Hematopoietic multipotent progenitor cell (in vitro differentiated cells): ENCODE measurements at regions not wholly inside any gene's neighbourhood (a gene's known extent, or its start where the extent isn't known, plus 50 kb on each side); places are given as distances from the start of the nearest gene placed in this dataset.

Experiments used
- DNase-seq, 3 donors: peaks; one replicate each; pipeline ENCODE4 v3.0.0-alpha.2; 2011 to 2015; ENCODE audit warnings: low read depth in 2 of 3, low spot score in 2 of 3

GRCh38 chr4:79042079-79042674, 102.9 kb upstream of the PAQR3 start:
- peak in 2 of 3 donors; percentile 41 to 76 for DNase-seq

- DNase-seq, result no peak
These were observed 95.3 kb upstream of the PAQR3 start for GRCh38 chr4:79034544-79034943.

- DNase-seq, result no peak
These were observed 91.7 kb upstream of the PAQR3 start for GRCh38 chr4:79030973-79031372.

- DNase-seq, result no peak
These were observed 88.4 kb upstream of the PAQR3 start for GRCh38 chr4:79027656-79028055.

- no peak for DNase-seq
These were observed 85.9 kb upstream of the PAQR3 start for GRCh38 chr4:79025170-79025569.

GRCh38 chr4:79023799-79024770, 84.8 kb upstream of the PAQR3 start:
- DNase-seq, result no peak

GRCh38 chr4:79022529-79022928, 83.3 kb upstream of the PAQR3 start:
- no peak for DNase-seq

GRCh38 chr4:79017481-79017880, 78.2 kb upstream of the PAQR3 start:
- no peak for DNase-seq

- DNase-seq, result no peak
These were observed 77.6 kb upstream of the PAQR3 start for GRCh38 chr4:79016878-79017277.

- no peak for DNase-seq
These were observed 76.2 kb upstream of the PAQR3 start for GRCh38 chr4:79015411-79015810.

- no peak for DNase-seq
These were observed 75.0 kb upstream of the PAQR3 start for GRCh38 chr4:79014230-79014629.

GRCh38 chr4:79013756-79014155, 74.5 kb upstream of the PAQR3 start:
- DNase-seq, result peak in 1 of 3 donors; percentile 38

- no peak for DNase-seq
These were observed 51.9 kb upstream of the PAQR3 start for GRCh38 chr4:78990938-78991810.

GRCh38 chr4:78989697-78990270, 50.5 kb upstream of the PAQR3 start:
- no peak for DNase-seq
